Fibroblast of mammary gland (primary cell): ENCODE measurements at regions not wholly inside any gene's neighbourhood (a gene's known extent, or its start where the extent isn't known, plus 50 kb on each side); places are given as distances from the start of the nearest gene placed in this dataset.

Experiments used
- DNase-seq: peaks from one replicate; pipeline ENCODE4 v3.0.0-alpha.2; 2010; ENCODE audit warnings: low read depth
- H3K4me3 ChIP-seq: 2 replicates; pipeline ENCODE4 v1.5.1; 2011; ENCODE audit warnings: low read depth, mild to moderate bottlenecking, low read length, moderate library complexity; ENCODE audit not compliant: control insufficient read depth
- CTCF ChIP-seq: conservative IDR thresholded peaks from 2 replicates; pipeline ENCODE4 v1.5.1; 2011; ENCODE audit warnings: low read depth, low read length, inconsistent platforms; ENCODE audit not compliant: control insufficient read depth, insufficient read depth

- DNase-seq, result no peak
Measured at GRCh38 chr20:43837856-43838702, 76.6 kb upstream of the TOX2 start.

DNA sequence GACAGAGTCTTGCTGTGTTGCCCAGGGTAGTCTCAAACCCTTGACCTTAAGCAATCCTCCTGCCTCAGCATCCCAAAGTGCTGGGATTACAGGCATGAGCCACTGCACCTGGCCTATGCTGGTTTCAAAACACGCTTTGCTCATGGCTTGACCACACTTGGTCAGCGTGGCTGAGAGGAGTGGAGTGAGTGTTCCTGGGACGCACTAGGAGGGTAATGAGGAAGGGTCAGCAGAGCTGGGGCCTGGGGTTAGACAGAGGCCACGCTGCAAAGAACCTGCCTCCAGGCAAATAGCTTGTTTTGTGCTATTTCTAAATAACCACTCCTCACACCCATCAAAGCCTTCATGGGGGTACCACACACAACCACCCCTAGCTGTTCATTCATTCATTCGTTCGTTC is 77.9 kb upstream of the TOX2 start:
- no peak for TF ChIP-seq CTCF
- H3K4me3 ChIP-seq, result no peak overlapping the region
- DNase-seq, result no peak

More at GRCh38 chr20:43837856-43838702, 76.6 kb upstream of the TOX2 start:
- no peak for TF ChIP-seq CTCF
- H3K4me3 ChIP-seq, result no peak overlapping the region

- no peak for TF ChIP-seq CTCF
- H3K4me3 ChIP-seq, result no peak overlapping the region
- no peak for DNase-seq
Measured at GRCh38 chr20:43835944-43836508, 78.6 kb upstream of the TOX2 start.

DNA sequence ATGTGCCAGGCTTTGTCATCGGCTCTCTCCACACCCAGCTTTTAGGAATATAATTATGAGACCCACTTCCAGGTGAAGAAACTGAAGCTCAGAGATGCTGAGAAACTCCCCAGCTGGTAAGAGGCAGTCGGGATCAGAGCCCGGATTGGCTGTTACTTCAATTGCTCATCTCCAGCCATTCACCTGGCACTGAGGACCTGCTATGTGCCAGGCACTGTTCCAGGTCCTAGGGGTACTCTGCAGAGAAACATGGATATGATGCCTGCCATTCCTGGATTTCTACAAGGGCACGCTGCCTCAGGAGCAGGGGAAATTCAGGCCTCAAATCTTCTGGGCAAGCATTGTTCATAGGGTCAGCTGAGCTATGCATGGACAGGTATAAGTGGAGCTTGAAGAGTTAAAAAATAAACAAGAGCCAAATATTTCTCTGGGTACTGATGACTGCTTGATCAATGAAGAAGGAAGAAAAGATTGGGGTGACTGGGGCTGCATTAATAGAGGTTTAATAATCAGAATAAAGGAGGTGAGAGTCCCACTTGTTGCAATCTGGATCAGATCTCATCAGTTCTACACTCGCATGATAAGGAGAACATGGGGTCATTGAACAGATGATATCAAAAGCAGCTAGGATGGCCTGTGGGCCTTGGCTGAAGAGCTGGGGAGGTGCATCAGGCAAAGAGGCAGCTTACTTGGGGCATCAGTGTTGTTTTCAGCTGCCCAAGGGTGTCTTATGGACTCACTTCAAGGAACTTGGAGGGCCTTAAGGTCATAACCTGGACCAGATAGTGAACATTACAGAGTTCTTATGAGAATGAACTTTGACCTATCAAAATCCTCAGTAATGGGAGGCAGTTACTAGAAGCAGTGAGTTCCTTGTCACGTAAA is 80.9 kb upstream of the TOX2 start:
- TF ChIP-seq CTCF, result no peak
- no peak overlapping the region for H3K4me3 ChIP-seq
- no peak for DNase-seq

DNA sequence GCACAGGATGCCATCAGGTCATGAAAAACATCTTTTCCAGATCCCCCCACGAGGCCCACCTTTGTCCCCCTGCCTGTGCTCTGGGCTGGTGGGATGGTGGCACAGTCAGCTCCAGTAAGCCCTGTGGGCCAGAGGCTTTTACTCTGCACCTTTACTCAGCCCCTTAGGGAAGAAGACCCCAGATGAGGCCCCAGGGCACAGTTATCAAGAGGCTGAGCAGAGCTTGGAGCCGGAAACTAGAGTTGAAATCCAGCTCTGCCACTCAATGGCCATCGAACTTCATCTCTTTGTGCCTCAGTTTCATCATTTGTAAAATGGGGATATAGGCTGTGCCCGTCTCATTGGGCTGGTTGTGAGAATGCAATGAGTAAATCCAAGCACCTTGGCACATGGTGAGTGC is 81.7 kb upstream of the TOX2 start:
- no peak for DNase-seq
- no peak overlapping the region for H3K4me3 ChIP-seq
- no peak for TF ChIP-seq CTCF

DNA sequence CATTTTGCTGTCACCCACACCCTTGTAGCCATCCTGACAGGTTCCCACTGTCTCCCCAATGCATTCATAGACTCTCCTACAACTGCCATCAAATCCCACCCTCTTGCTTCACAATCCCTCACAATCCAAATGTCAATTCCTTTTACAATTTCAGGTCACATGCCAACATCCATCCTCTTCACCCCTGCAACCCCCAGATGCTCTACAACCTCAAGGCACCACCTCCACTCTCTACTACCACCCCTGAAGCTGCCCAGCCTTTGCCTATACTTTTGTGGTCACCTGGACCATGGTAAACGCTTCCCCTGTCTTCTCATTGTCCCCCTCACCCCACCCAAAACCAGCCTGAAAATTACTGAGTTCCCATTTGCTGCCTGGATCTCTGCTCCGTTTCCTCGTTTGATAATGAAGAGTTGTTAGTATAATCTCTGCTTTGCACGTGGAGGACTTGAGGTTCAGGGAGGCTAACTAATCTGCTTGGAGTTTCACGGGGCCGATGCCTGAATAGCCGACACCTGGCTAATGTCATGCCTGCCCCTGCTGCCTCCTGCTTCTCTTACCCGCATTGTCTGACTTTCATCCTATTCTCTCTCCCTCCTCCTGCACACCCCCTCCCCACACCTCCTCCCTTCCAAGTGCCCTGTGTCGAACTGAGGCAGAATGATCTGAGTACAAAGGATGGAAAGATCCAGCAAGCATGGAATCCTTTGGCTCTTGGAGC is 82.4 kb upstream of the TOX2 start:
- no peak overlapping the region for H3K4me3 ChIP-seq
- no peak for TF ChIP-seq CTCF

More for the DNA sequence above, 82.4 kb upstream of the TOX2 start:
- DNase-seq, result no peak
